C4-2B (cell line): ENCODE measurements at regions not wholly inside any gene's neighbourhood (a gene's known extent, or its start where the extent isn't known, plus 50 kb on each side); places are given as distances from the start of the nearest gene placed in this dataset.

ENCODE experiments used
- ZFX ChIP-seq: fragments of 450-650 bp; IDR thresholded peaks from 2 replicates; pipeline ENCODE4 v1.6.1; 2017
- TF ChIP-seq, protein P1 (sequence below): fragments of 450-650 bp; conservative IDR thresholded peaks from 2 replicates; pipeline ENCODE4 v1.5.1; 2017; ENCODE audit warnings: mild to moderate bottlenecking

DNA sequence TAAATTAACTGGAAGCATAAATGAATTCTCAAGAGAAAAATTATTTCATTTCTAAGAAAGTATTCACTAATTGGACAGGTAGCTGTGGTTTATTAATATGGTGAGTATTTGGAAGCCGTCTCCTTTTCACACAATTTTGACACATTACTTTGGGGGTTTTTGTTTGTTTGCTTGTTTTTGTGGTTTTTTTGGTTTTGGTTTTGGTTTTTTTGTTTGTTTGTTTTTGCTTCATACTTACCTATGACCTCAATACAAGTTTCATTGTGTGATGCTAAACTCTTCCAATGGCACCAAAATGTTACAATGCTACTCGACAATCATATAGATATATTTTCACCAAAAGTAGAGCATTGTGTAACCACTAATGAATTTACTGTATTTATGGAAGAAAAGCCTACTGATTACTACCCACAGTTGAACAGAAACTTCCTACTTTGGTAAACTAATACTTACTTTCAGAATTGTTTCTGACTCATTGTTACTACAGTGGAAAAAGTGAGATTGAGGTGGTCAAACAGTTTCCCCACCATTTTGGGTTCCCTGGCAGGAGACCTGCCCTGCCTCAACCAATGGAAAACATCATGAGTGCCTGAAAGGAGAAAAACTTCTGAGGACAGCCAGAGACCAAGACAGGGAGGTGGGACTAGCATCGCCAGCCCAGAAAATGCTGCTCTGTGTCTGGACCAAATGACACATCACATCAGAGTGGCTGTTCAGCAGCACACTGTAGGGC is 443.1 kb downstream of the HNRNPD start:
- TF ChIP-seq, protein P1, sequence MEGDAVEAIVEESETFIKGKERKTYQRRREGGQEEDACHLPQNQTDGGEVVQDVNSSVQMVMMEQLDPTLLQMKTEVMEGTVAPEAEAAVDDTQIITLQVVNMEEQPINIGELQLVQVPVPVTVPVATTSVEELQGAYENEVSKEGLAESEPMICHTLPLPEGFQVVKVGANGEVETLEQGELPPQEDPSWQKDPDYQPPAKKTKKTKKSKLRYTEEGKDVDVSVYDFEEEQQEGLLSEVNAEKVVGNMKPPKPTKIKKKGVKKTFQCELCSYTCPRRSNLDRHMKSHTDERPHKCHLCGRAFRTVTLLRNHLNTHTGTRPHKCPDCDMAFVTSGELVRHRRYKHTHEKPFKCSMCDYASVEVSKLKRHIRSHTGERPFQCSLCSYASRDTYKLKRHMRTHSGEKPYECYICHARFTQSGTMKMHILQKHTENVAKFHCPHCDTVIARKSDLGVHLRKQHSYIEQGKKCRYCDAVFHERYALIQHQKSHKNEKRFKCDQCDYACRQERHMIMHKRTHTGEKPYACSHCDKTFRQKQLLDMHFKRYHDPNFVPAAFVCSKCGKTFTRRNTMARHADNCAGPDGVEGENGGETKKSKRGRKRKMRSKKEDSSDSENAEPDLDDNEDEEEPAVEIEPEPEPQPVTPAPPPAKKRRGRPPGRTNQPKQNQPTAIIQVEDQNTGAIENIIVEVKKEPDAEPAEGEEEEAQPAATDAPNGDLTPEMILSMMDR = no peak
- no peak for TF ChIP-seq ZFX
